Hepatocyte (in vitro differentiated cells): ENCODE measurements at regions not wholly inside any gene's neighbourhood (a gene's known extent, or its start where the extent isn't known, plus 50 kb on each side); places are given as distances from the start of the nearest gene placed in this dataset.

Experiments used
- CTCF ChIP-seq: fragments of 200-600 bp; sonication (generic); IDR thresholded peaks from 2 replicates; pipeline ENCODE4 v1.5.1; 2016; ENCODE audit warnings: antibody characterized with exemption, mild to moderate bottlenecking; ENCODE audit not compliant: poor library complexity
- EZH2 ChIP-seq: fragments of 200-600 bp; sonication (generic); IDR thresholded peaks from 2 replicates; pipeline ENCODE4 v1.6.1; 2016; ENCODE audit warnings: antibody characterized with exemption, mild to moderate bottlenecking, borderline replicate concordance

DNA sequence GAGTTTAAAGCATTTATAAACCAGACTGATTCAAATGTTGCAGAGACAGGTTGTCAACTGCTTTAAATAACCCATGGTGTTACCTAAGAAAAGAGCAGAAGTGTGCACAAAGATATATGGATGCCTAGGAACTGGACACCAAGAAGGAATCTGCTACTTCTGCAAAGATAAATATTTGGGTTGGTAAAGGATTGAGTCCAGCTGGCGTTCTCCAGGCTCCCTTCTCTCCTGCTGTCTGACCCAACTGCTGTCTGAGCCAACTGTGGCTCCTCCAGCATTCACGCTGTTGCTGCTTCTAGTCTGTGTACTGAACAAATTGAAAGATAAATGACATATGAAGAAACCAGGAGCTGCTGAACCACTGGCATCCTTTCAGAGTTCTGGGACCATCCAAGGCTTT is 1167.8 kb upstream of the PRKX start:
- TF ChIP-seq CTCF: no peak
- TF ChIP-seq EZH2: no peak
